Iris pigment epithelial cell (primary cell): ENCODE measurements at regions not wholly inside any gene's neighbourhood (a gene's known extent, or its start where the extent isn't known, plus 50 kb on each side); places are given as distances from the start of the nearest gene placed in this dataset.

Experiments used
- DNase-seq: peaks from one replicate; pipeline ENCODE4 v3.0.0-alpha.2; 2011; ENCODE audit warnings: low read depth

GRCh38 chr2:44879269-44880124, 62.0 kb upstream of the SIX3 start:
- no peak for DNase-seq

GRCh38 chr2:44880125-44880483, 61.4 kb upstream of the SIX3 start:
- no peak for DNase-seq

GRCh38 chr2:44881856-44882255, 59.6 kb upstream of the SIX3 start:
- DNase-seq = no peak

- no peak for DNase-seq
Observed at GRCh38 chr2:44883356-44883755, 58.1 kb upstream of the SIX3 start.

GRCh38 chr2:44884231-44884630, 57.3 kb upstream of the SIX3 start:
- no peak for DNase-seq

GRCh38 chr2:44884677-44885076, 56.8 kb upstream of the SIX3 start:
- no peak for DNase-seq

GRCh38 chr2:44886414-44886813, 55.1 kb upstream of the SIX3 start:
- no peak for DNase-seq

- no peak for DNase-seq
Observed at GRCh38 chr2:44889096-44889495, 52.4 kb upstream of the SIX3 start.
